ENCODE measurements at regions not wholly inside any gene's neighbourhood (a gene's known extent, or its start where the extent isn't known, plus 50 kb on each side); places are given as distances from the start of the nearest gene placed in this dataset.
"Not testable (repeated sequence)": the region's sequence is repeated elsewhere in the genome, so short reads cannot be mapped to it uniquely, and the experiment has no call there.

DNA sequence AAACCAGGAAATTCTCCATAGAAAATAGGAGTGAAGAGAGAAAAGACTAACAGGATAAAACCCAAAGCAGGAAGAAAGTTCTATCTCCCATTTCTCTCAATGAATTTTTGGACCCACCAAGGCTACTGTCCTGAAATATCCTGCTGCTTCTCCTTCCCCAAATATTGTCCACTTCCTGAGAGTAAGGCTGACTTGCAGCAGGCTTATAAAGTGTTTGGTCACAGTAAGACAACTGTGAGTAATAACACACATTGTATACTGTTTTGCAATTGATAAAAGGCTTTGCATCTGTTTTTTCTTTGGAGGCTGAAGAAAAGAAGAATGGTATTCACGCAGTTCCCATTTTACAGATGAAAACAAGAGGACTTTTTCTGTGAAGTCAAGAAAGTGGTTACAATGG lies 52.8 kb downstream of the FOXD4L6 start:
- not testable (repeated sequence) for H3K36me3 ChIP-seq (ENCODE audit: control insufficient read depth, insufficient read depth, low read length); H3K4me1 ChIP-seq (ENCODE audit: control insufficient read depth, insufficient read depth, low read length); H3K9me3 ChIP-seq (ENCODE audit: control insufficient read depth, insufficient read depth, low read length); H3K4me3 ChIP-seq (ENCODE audit: low read depth, low read length); H3K9ac ChIP-seq (ENCODE audit: low read depth, low read length)
- H3K27me3 ChIP-seq (ENCODE audit: control insufficient read depth, insufficient read depth, low read length): peaks cover 65% of the 10 kb centered on the region

DNA sequence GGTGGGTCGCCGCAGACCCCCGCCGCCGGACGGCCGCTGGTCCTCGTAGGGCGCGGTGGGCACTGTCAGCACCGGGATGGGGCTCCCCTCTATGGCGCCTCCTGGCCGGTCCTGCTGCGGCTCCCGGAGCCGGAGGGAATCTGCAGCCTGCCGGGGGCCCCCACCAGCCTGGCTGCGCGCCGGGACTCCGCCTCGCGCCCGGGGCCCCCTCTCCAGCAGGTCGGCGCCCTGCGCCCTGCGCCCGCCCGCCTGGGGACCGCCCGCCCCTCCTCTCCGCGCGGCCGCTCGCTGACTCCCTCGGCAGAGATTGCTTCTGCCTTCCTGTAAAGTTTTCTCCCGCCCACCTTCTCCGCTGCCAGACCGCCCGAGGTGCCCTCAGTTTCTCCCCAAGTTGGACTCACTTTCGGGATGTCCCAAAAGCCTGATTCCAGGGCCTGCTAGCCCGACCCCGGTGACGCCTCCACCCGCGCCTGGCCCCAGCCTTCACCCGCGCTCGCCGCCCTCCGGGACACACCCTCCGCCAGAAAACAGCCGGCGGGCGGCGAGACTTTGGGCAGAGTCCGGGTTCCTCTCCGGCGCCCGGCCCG lies 54.0 kb downstream of the FOXD4L6 start:
- not testable (repeated sequence) for H3K4me1 ChIP-seq (ENCODE audit: control insufficient read depth, insufficient read depth, low read length); H3K9ac ChIP-seq (ENCODE audit: low read depth, low read length); H3K9me3 ChIP-seq (ENCODE audit: control insufficient read depth, insufficient read depth, low read length); H3K36me3 ChIP-seq (ENCODE audit: control insufficient read depth, insufficient read depth, low read length)
- peak overlapping the region; percentile 53 for H3K4me3 ChIP-seq (ENCODE audit: low read depth, low read length)
- peaks cover 63% of the 10 kb centered on the region for H3K27me3 ChIP-seq (ENCODE audit: control insufficient read depth, insufficient read depth, low read length)

GRCh38 chr9:41073471-41074243 lies 54.8 kb downstream of the FOXD4L6 start:
- Histone ChIP-seq H3K4me3 (ENCODE audit: low read depth, low read length) (peak overlapping the region; percentile 53), H3K27me3 (ENCODE audit: control insufficient read depth, insufficient read depth, low read length) (peaks cover 63% of the 10 kb centered on the region)
- H3K9me3 ChIP-seq (ENCODE audit: control insufficient read depth, insufficient read depth, low read length); H3K9ac ChIP-seq (ENCODE audit: low read depth, low read length); H3K4me1 ChIP-seq (ENCODE audit: control insufficient read depth, insufficient read depth, low read length); H3K36me3 ChIP-seq (ENCODE audit: control insufficient read depth, insufficient read depth, low read length): not testable (repeated sequence)

- H3K27me3 ChIP-seq (ENCODE audit: control insufficient read depth, insufficient read depth, low read length): peaks cover 20% of the 10 kb centered on the region
- H3K9me3 ChIP-seq (ENCODE audit: control insufficient read depth, insufficient read depth, low read length); H3K4me1 ChIP-seq (ENCODE audit: control insufficient read depth, insufficient read depth, low read length); H3K9ac ChIP-seq (ENCODE audit: low read depth, low read length); H3K36me3 ChIP-seq (ENCODE audit: control insufficient read depth, insufficient read depth, low read length); H3K4me3 ChIP-seq (ENCODE audit: low read depth, low read length): not testable (repeated sequence)
Measured at GRCh38 chr9:41064125-41064795, 64.2 kb downstream of the FOXD4L6 start.

GRCh38 chr9:41063243-41063642 lies 65.2 kb downstream of the FOXD4L6 start:
- H3K4me1 ChIP-seq (ENCODE audit: control insufficient read depth, insufficient read depth, low read length); H3K9me3 ChIP-seq (ENCODE audit: control insufficient read depth, insufficient read depth, low read length); H3K4me3 ChIP-seq (ENCODE audit: low read depth, low read length); H3K9ac ChIP-seq (ENCODE audit: low read depth, low read length); H3K36me3 ChIP-seq (ENCODE audit: control insufficient read depth, insufficient read depth, low read length): not testable (repeated sequence)
- peaks cover 20% of the 10 kb centered on the region for H3K27me3 ChIP-seq (ENCODE audit: control insufficient read depth, insufficient read depth, low read length)

DNA sequence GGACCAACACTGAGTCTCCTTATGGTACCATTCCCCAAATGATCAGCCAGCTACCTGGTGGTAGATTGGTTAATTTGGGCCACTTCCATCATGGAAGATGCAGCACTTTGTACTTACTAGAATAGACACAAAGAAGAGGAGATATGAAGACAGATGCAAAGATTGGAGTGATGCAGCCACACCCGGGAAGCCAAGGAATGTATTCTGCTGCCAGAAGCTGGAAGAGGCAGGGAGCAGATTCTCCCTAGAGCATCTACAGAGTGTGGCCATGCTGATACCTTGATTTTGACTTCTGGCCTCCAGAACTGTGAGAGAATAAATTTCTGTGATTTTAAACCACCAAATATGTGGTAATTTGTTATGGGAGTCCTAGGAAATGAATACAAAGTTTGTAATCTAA lies 68.9 kb downstream of the FOXD4L6 start:
- H3K27me3 ChIP-seq (ENCODE audit: control insufficient read depth, insufficient read depth, low read length): peaks cover 20% of the 10 kb centered on the region
- not testable (repeated sequence) for H3K9ac ChIP-seq (ENCODE audit: low read depth, low read length); H3K4me3 ChIP-seq (ENCODE audit: low read depth, low read length); H3K4me1 ChIP-seq (ENCODE audit: control insufficient read depth, insufficient read depth, low read length); H3K36me3 ChIP-seq (ENCODE audit: control insufficient read depth, insufficient read depth, low read length); H3K9me3 ChIP-seq (ENCODE audit: control insufficient read depth, insufficient read depth, low read length)

GRCh38 chr9:41053666-41054363 lies 74.7 kb downstream of the FOXD4L6 start:
- H3K27me3 ChIP-seq (ENCODE audit: control insufficient read depth, insufficient read depth, low read length); H3K4me3 ChIP-seq (ENCODE audit: low read depth, low read length); H3K36me3 ChIP-seq (ENCODE audit: control insufficient read depth, insufficient read depth, low read length); H3K9ac ChIP-seq (ENCODE audit: low read depth, low read length); H3K4me1 ChIP-seq (ENCODE audit: control insufficient read depth, insufficient read depth, low read length); H3K9me3 ChIP-seq (ENCODE audit: control insufficient read depth, insufficient read depth, low read length): not testable (repeated sequence)

DNA sequence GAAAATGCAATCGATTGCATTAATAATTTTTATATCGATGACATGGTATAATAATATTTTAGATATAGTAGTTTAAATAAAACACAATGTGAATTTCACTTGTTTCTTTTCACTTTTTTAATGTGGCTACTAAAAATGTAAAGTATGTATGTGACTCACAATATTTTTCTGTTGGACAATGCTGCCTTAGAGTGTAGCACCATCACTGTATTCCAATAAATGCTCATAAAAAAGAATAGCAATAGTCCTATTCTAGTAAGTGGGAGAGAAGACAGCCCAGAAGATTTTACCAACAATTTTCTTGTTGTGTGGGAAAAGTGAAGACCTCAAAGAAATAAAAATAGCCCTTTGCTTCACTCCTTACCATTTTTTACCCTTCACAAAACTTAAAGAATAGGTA lies 79.8 kb downstream of the FOXD4L6 start:
- not testable (repeated sequence) for H3K36me3 ChIP-seq (ENCODE audit: control insufficient read depth, insufficient read depth, low read length); H3K9me3 ChIP-seq (ENCODE audit: control insufficient read depth, insufficient read depth, low read length); H3K4me1 ChIP-seq (ENCODE audit: control insufficient read depth, insufficient read depth, low read length); H3K27me3 ChIP-seq (ENCODE audit: control insufficient read depth, insufficient read depth, low read length); H3K9ac ChIP-seq (ENCODE audit: low read depth, low read length); H3K4me3 ChIP-seq (ENCODE audit: low read depth, low read length)

GRCh38 chr9:41047792-41048191 lies 80.7 kb downstream of the FOXD4L6 start:
- not testable (repeated sequence) for H3K27me3 ChIP-seq (ENCODE audit: control insufficient read depth, insufficient read depth, low read length); H3K4me1 ChIP-seq (ENCODE audit: control insufficient read depth, insufficient read depth, low read length); H3K36me3 ChIP-seq (ENCODE audit: control insufficient read depth, insufficient read depth, low read length); H3K9ac ChIP-seq (ENCODE audit: low read depth, low read length); H3K9me3 ChIP-seq (ENCODE audit: control insufficient read depth, insufficient read depth, low read length); H3K4me3 ChIP-seq (ENCODE audit: low read depth, low read length)

- H3K36me3 ChIP-seq (ENCODE audit: control insufficient read depth, insufficient read depth, low read length); H3K9me3 ChIP-seq (ENCODE audit: control insufficient read depth, insufficient read depth, low read length): not testable (repeated sequence)
Measured at GRCh38 chr9:41044930-41045329, 83.6 kb downstream of the FOXD4L6 start.

DNA sequence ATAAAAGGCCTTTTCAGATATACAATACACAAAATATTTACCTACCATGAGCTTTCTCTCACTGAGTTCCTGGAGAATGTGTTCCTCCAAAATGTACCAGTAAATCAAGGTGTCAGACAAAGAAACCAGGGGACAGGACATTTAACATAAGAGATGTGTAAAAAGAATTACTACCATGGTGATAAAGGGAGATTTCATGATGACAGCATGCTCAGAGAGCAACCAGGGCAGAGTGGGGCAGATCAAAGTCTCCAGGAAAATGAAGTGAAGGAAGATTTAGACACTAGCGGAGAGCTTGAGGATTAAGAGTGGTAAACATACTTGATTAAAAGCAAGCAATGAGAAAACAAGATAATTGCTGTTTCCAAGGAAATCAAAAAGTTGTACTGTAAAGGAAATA lies 85.0 kb downstream of the FOXD4L6 start:
- H3K4me1 ChIP-seq (ENCODE audit: control insufficient read depth, insufficient read depth, low read length): not testable (repeated sequence)

More at GRCh38 chr9:41044930-41045329, 83.6 kb downstream of the FOXD4L6 start:
- H3K27me3 ChIP-seq (ENCODE audit: control insufficient read depth, insufficient read depth, low read length): peaks cover 13% of the 10 kb centered on the region
- not testable (repeated sequence) for H3K9ac ChIP-seq (ENCODE audit: low read depth, low read length); H3K4me3 ChIP-seq (ENCODE audit: low read depth, low read length); H3K4me1 ChIP-seq (ENCODE audit: control insufficient read depth, insufficient read depth, low read length)

GRCh38 chr9:41042111-41042510 lies 86.4 kb downstream of the FOXD4L6 start:
- H3K4me1 ChIP-seq (ENCODE audit: control insufficient read depth, insufficient read depth, low read length); H3K9ac ChIP-seq (ENCODE audit: low read depth, low read length); H3K27me3 ChIP-seq (ENCODE audit: control insufficient read depth, insufficient read depth, low read length); H3K9me3 ChIP-seq (ENCODE audit: control insufficient read depth, insufficient read depth, low read length); H3K4me3 ChIP-seq (ENCODE audit: low read depth, low read length); H3K36me3 ChIP-seq (ENCODE audit: control insufficient read depth, insufficient read depth, low read length): not testable (repeated sequence)

More for the DNA sequence above, 85.0 kb downstream of the FOXD4L6 start:
- H3K27me3 ChIP-seq (ENCODE audit: control insufficient read depth, insufficient read depth, low read length): peaks cover 13% of the 10 kb centered on the region
- H3K9ac ChIP-seq (ENCODE audit: low read depth, low read length); H3K9me3 ChIP-seq (ENCODE audit: control insufficient read depth, insufficient read depth, low read length); H3K36me3 ChIP-seq (ENCODE audit: control insufficient read depth, insufficient read depth, low read length); H3K4me3 ChIP-seq (ENCODE audit: low read depth, low read length): not testable (repeated sequence)

Data from iPS-15b (cell line).